HL-60 (cell line): ENCODE measurements at regions not wholly inside any gene's neighbourhood (a gene's known extent, or its start where the extent isn't known, plus 50 kb on each side); places are given as distances from the start of the nearest gene placed in this dataset.

Source experiments
- POLR2AphosphoS5 ChIP-seq: IDR thresholded peaks from 2 replicates; pipeline ENCODE4 v1.6.1; 2012; ENCODE audit warnings: low read depth
- TF ChIP-seq, protein P1 (sequence below): IDR thresholded peaks from one replicate; pipeline ENCODE4 v1.5.1; 2011; ENCODE audit warnings: low read length, control low read depth, inconsistent platforms; ENCODE audit not compliant: insufficient read depth
- TF ChIP-seq, protein P2 (sequence below): IDR thresholded peaks from 2 replicates; pipeline ENCODE4 v1.6.1; 2012; ENCODE audit warnings: low read depth; ENCODE audit not compliant: insufficient replicate concordance

DNA sequence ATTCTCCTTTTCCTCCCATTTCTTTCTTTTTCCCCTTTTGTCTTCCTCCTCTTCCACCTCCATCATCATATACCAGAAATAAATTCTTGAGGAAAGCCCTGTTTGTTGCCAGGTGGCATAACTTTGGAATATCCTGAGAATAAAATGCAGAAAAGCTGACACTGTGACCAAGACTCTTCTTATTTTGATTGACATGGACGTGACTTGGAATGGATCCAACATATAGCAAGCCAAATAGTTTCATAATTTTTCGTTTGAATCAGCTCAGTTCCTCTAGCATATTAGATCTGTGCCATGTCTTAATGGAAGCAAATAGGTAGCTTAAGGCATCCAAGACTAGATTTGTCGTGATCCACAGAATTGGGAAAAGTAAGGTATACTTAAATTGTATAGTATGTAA is 354.7 kb upstream of the FIGN start:
- TF ChIP-seq, protein P1, sequence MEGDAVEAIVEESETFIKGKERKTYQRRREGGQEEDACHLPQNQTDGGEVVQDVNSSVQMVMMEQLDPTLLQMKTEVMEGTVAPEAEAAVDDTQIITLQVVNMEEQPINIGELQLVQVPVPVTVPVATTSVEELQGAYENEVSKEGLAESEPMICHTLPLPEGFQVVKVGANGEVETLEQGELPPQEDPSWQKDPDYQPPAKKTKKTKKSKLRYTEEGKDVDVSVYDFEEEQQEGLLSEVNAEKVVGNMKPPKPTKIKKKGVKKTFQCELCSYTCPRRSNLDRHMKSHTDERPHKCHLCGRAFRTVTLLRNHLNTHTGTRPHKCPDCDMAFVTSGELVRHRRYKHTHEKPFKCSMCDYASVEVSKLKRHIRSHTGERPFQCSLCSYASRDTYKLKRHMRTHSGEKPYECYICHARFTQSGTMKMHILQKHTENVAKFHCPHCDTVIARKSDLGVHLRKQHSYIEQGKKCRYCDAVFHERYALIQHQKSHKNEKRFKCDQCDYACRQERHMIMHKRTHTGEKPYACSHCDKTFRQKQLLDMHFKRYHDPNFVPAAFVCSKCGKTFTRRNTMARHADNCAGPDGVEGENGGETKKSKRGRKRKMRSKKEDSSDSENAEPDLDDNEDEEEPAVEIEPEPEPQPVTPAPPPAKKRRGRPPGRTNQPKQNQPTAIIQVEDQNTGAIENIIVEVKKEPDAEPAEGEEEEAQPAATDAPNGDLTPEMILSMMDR: no peak
- TF ChIP-seq, protein P2, sequence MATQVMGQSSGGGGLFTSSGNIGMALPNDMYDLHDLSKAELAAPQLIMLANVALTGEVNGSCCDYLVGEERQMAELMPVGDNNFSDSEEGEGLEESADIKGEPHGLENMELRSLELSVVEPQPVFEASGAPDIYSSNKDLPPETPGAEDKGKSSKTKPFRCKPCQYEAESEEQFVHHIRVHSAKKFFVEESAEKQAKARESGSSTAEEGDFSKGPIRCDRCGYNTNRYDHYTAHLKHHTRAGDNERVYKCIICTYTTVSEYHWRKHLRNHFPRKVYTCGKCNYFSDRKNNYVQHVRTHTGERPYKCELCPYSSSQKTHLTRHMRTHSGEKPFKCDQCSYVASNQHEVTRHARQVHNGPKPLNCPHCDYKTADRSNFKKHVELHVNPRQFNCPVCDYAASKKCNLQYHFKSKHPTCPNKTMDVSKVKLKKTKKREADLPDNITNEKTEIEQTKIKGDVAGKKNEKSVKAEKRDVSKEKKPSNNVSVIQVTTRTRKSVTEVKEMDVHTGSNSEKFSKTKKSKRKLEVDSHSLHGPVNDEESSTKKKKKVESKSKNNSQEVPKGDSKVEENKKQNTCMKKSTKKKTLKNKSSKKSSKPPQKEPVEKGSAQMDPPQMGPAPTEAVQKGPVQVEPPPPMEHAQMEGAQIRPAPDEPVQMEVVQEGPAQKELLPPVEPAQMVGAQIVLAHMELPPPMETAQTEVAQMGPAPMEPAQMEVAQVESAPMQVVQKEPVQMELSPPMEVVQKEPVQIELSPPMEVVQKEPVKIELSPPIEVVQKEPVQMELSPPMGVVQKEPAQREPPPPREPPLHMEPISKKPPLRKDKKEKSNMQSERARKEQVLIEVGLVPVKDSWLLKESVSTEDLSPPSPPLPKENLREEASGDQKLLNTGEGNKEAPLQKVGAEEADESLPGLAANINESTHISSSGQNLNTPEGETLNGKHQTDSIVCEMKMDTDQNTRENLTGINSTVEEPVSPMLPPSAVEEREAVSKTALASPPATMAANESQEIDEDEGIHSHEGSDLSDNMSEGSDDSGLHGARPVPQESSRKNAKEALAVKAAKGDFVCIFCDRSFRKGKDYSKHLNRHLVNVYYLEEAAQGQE: no peak
- no peak for TF ChIP-seq POLR2AphosphoS5
